SK-N-SH (cell line): ENCODE measurements at regions not wholly inside any gene's neighbourhood (a gene's known extent, or its start where the extent isn't known, plus 50 kb on each side); places are given as distances from the start of the nearest gene placed in this dataset.

Experiments
- CTCF ChIA-PET: fragments of 300-600, 350-600 bp; formaldehyde crosslinking; extraction: SDS; loops from one replicate; lab custom pipeline; 2021; lab: Yijun Ruan, JAX
- POLR2A ChIA-PET: fragments of 350-600 bp; sonication (Branson Sonifier 250); formaldehyde crosslinking; extraction: SDS; loops from one replicate; lab custom pipeline; 2020; ENCODE audit warnings: antibody characterized with exemption, inconsistent platforms; lab: Yijun Ruan, JAX
- DNase-seq: peaks from one replicate; pipeline ENCODE4 v3.0.0; 2012
- H2AFZ ChIP-seq: fragments of 200-600 bp; sonication (generic); 2 replicates; pipeline ENCODE4 v1.8.1; 2016; ENCODE audit warnings: antibody characterized with exemption, mild to moderate bottlenecking, low read depth
- H3F3A ChIP-seq: fragments of 200-600 bp; sonication (generic); replicated peaks from 2 replicates; pipeline ENCODE3; 2016; ENCODE audit warnings: antibody characterized with exemption, mild to moderate bottlenecking; ENCODE audit not compliant: insufficient read depth
- H3K27ac ChIP-seq, 2 experiments: fragments of 200-500 bp in 1 of 2; fragments of 200-600 bp in 1 of 2; sonication (Bioruptor generic) in 1 of 2; sonication (generic), shearing (Covaris generic) in 1 of 2; 2 replicates each; pipeline versions ENCODE4 v1.5.1 to v1.6.1; 2014 to 2016; ENCODE audit warnings: low read depth in 2 of 2, inconsistent platforms in 1 of 2, low read length in 1 of 2, mild to moderate bottlenecking in 1 of 2, mixed read lengths in 1 of 2
- H3K27me3 ChIP-seq: fragments of 200-600 bp; sonication (generic), shearing (Covaris generic); 2 replicates; pipeline ENCODE4 v1.6.1; 2016; ENCODE audit warnings: mixed run types; ENCODE audit not compliant: insufficient read depth
- H3K36me3 ChIP-seq, 2 experiments: fragments of 200-500 bp in 1 of 2; fragments of 200-600 bp in 1 of 2; sonication (Bioruptor generic) in 1 of 2; sonication (generic) in 1 of 2; replicated peaks in 1 of 2; 2 replicates each; pipeline versions ENCODE3 to v1.5.1; 2014 to 2016; ENCODE audit warnings: low read length in 1 of 2, mild to moderate bottlenecking in 1 of 2; ENCODE audit not compliant: insufficient read depth in 2 of 2, control insufficient read depth in 1 of 2
- H3K4me1 ChIP-seq, 2 experiments: fragments of 200-500 bp in 1 of 2; fragments of 200-600 bp in 1 of 2; sonication (Bioruptor generic) in 1 of 2; sonication (generic), shearing (Covaris generic) in 1 of 2; 2 replicates each; pipeline versions ENCODE4 v1.5.1 to v1.6.1; 2014 to 2016; ENCODE audit warnings: low read depth in 1 of 2, low read length in 1 of 2, mixed run types in 1 of 2; ENCODE audit not compliant: insufficient read depth in 2 of 2, control insufficient read depth in 1 of 2
- H3K4me2 ChIP-seq: fragments of 200-600 bp; sonication (generic), shearing (Covaris generic); 2 replicates; pipeline ENCODE4 v1.6.1; 2017; ENCODE audit warnings: mixed run types
- H3K4me3 ChIP-seq, 2 experiments: fragments of 200-500 bp in 1 of 2; fragments of 200-600 bp in 1 of 2; sonication (Bioruptor generic) in 1 of 2; sonication (generic), shearing (Covaris generic) in 1 of 2; 2 replicates each; pipeline versions ENCODE4 v1.5.1 to v1.8.1; 2014 to 2016; ENCODE audit warnings: low read depth in 2 of 2, inconsistent platforms in 1 of 2, low read length in 1 of 2, mild to moderate bottlenecking in 1 of 2, mixed read lengths in 1 of 2, moderate library complexity in 1 of 2
- H3K79me2 ChIP-seq: fragments of 200-600 bp; sonication (generic); 2 replicates; pipeline ENCODE4 v1.8.1; 2017; ENCODE audit warnings: mild to moderate bottlenecking; ENCODE audit not compliant: insufficient read depth
- H3K9ac ChIP-seq: fragments of 200-600 bp; sonication (generic); 2 replicates; pipeline ENCODE4 v1.6.1; 2017; ENCODE audit warnings: mixed run types
- H3K9me2 ChIP-seq: fragments of 200-600 bp; sonication (generic); 2 replicates; pipeline ENCODE4 v1.6.1; 2017; ENCODE audit warnings: mixed run types
- H3K9me3 ChIP-seq: fragments of 200-600 bp; sonication (generic); 2 replicates; pipeline ENCODE4 v1.6.1; 2017; ENCODE audit warnings: mixed run types, mild to moderate bottlenecking, moderate library complexity
- H4K20me1 ChIP-seq: fragments of 200-600 bp; sonication (generic); 2 replicates; pipeline ENCODE4 v1.6.1; 2017; ENCODE audit warnings: mild to moderate bottlenecking, mixed run types; ENCODE audit not compliant: insufficient read depth
- EP300 ChIP-seq, 2 experiments: IDR thresholded peaks; 2 replicates each; pipeline versions ENCODE4 v1.4.0 to v1.6.1; 2012; ENCODE audit warnings: borderline replicate concordance in 1 of 2, low read depth in 1 of 2, low read length in 1 of 2
- EZH2phosphoT487 ChIP-seq: fragments of 200-600 bp; sonication (generic); IDR thresholded peaks from 2 replicates; pipeline ENCODE4 v1.6.1; 2017; ENCODE audit warnings: low read depth, mixed run types, mild to moderate bottlenecking, antibody characterized with exemption, moderate library complexity, borderline replicate concordance
- FOSL2 ChIP-seq: IDR thresholded peaks from 2 replicates; pipeline ENCODE4 v1.4.0; 2012; ENCODE audit warnings: low read depth, mild to moderate bottlenecking, moderate library complexity, borderline replicate concordance
- GABPA ChIP-seq: IDR thresholded peaks from 2 replicates; pipeline ENCODE4 v1.4.0; 2012; ENCODE audit warnings: low read depth, mild to moderate bottlenecking
- MEF2A ChIP-seq: IDR thresholded peaks from 2 replicates; pipeline ENCODE4 v1.4.0; 2012; ENCODE audit warnings: low read depth, borderline replicate concordance
- NFIC ChIP-seq: IDR thresholded peaks from 2 replicates; pipeline ENCODE4 v1.4.0; 2012; ENCODE audit warnings: borderline replicate concordance
- RAD21 ChIP-seq: IDR thresholded peaks from 2 replicates; pipeline ENCODE4 v1.6.1; 2012; ENCODE audit warnings: mild to moderate bottlenecking, low read length
- RCOR1 ChIP-seq: fragments of 150-350 bp; IDR thresholded peaks from 2 replicates; pipeline ENCODE4 v1.6.1; 2017; ENCODE audit warnings: antibody characterized with exemption, low read length
- SIN3A ChIP-seq: IDR thresholded peaks from 2 replicates; pipeline ENCODE4 v1.6.1; 2012; ENCODE audit warnings: low read depth, mild to moderate bottlenecking, low read length, moderate library complexity, borderline replicate concordance
- TCF12 ChIP-seq: IDR thresholded peaks from 2 replicates; pipeline ENCODE4 v1.4.0; 2012
- YY1 ChIP-seq: IDR thresholded peaks from 2 replicates; pipeline ENCODE4 v1.4.0; 2012; ENCODE audit warnings: low read depth, mild to moderate bottlenecking
- WGBS: methylation state at CpG from one replicate; pipeline ENCODE4 v1.1.6; 2017; ENCODE audit warnings: low lambda C conversion rate; 5-methylcytosine and 5-hydroxymethylcytosine counted together
- TF ChIP-seq, protein P1 (sequence below): IDR thresholded peaks from 2 replicates; pipeline ENCODE4 v1.4.0; 2012; ENCODE audit warnings: low read depth, borderline replicate concordance
- TF ChIP-seq, protein P2 (sequence below): fragments of 200-600 bp; sonication (generic); IDR thresholded peaks from 2 replicates; pipeline ENCODE4 v1.6.1; 2017; ENCODE audit warnings: antibody characterized with exemption, mild to moderate bottlenecking, moderate library complexity

DNA sequence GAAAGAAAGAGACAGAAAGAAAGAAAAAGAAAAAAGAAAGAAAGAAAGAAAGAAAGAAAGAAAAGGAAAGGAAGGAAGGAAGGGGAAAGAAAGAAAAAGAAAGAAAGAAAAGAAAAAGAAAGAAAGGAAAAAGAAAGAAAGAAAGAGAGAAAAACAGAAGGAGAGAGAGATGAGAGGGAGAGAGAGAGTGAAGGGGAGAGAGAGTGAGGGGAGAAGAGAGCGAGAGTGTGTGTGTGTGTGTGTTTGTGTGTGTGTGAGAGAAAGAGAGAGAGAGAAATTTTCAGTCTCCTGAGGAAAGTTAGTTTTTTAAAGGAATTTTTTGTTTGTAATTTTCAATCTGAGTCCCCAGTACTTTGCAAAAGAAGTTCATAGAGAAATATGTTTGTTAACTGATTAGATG, 504.1 kb upstream of the POU3F4 start:
- POLR2A ChIA-PET: no interaction called here
- H3F3A ChIP-seq: no peaks in the 10 kb centered on the region
- no peaks in the 10 kb centered on the region for H3K9me2 ChIP-seq
- H3K36me3 ChIP-seq: no peaks in the 10 kb centered on the region
- no peak overlapping the region for H3K4me2 ChIP-seq
- H3K27me3 ChIP-seq: no peaks in the 10 kb centered on the region
- no peak overlapping the region for H2AFZ ChIP-seq
- WGBS: 3% methylated on average over 1 of the region's 1 CpG
- no peaks in the 10 kb centered on the region for H3K9me3 ChIP-seq
- DNase-seq: no peak
- CTCF ChIA-PET: no interaction called here
- H3K4me3 ChIP-seq: no peak overlapping the region
- no peaks in the 10 kb centered on the region for H3K79me2 ChIP-seq
- no peak overlapping the region for H3K27ac ChIP-seq
- TF ChIP-seq RAD21: no peak
- TF ChIP-seq FOSL2: no peak
- no peak for TF ChIP-seq GABPA
- no peak for TF ChIP-seq EZH2phosphoT487
- TF ChIP-seq RCOR1: no peak
- TF ChIP-seq MEF2A: no peak
- no peak for TF ChIP-seq TCF12
- no peak for TF ChIP-seq SIN3A
- TF ChIP-seq, protein P1, sequence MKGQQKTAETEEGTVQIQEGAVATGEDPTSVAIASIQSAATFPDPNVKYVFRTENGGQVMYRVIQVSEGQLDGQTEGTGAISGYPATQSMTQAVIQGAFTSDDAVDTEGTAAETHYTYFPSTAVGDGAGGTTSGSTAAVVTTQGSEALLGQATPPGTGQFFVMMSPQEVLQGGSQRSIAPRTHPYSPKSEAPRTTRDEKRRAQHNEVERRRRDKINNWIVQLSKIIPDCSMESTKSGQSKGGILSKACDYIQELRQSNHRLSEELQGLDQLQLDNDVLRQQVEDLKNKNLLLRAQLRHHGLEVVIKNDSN: no peak
- no peak for TF ChIP-seq EP300 (IDR thresholded peaks at IDR 0.05; ENCODE audit: borderline replicate concordance in 1 of 2, low read depth in 1 of 2, low read length in 1 of 2)
- TF ChIP-seq, protein P2, sequence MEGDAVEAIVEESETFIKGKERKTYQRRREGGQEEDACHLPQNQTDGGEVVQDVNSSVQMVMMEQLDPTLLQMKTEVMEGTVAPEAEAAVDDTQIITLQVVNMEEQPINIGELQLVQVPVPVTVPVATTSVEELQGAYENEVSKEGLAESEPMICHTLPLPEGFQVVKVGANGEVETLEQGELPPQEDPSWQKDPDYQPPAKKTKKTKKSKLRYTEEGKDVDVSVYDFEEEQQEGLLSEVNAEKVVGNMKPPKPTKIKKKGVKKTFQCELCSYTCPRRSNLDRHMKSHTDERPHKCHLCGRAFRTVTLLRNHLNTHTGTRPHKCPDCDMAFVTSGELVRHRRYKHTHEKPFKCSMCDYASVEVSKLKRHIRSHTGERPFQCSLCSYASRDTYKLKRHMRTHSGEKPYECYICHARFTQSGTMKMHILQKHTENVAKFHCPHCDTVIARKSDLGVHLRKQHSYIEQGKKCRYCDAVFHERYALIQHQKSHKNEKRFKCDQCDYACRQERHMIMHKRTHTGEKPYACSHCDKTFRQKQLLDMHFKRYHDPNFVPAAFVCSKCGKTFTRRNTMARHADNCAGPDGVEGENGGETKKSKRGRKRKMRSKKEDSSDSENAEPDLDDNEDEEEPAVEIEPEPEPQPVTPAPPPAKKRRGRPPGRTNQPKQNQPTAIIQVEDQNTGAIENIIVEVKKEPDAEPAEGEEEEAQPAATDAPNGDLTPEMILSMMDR: no peak
- TF ChIP-seq NFIC: no peak
- H3K4me1 ChIP-seq: no peaks in the 10 kb centered on the region
- H4K20me1 ChIP-seq: no peaks in the 10 kb centered on the region
- no peak overlapping the region for H3K9ac ChIP-seq

DNA sequence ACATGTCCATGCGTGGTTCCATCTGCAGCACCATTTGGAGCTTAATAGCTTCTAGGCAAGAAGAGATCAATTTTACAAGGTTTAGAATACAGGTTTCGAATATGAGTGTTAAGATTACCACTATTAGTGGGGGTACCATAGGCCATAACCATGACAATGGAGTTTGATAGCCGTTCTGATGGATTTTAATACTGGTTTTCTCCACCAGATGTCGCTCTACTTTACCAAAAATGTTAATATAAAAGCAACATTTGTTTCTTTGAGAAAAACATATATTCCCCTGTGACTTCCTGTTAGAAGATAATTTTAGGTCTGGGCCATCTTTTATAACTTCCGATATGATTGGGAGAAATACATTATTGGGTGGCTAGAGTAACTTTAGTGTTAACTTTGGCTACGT, 499.7 kb upstream of the POU3F4 start:
- 10% methylated on average over 6 of the region's 6 CpGs for WGBS
- H3K27me3 ChIP-seq: no peaks in the 10 kb centered on the region
- no peaks in the 10 kb centered on the region for H3K9me3 ChIP-seq
- POLR2A ChIA-PET: no interaction called here
- H3K4me2 ChIP-seq: no peak overlapping the region
- CTCF ChIA-PET: no interaction called here
- H3K9me2 ChIP-seq: no peaks in the 10 kb centered on the region
- no peaks in the 10 kb centered on the region for H3K4me1 ChIP-seq
- H2AFZ ChIP-seq: no peak overlapping the region
- no peak overlapping the region for H3K9ac ChIP-seq
- no peaks in the 10 kb centered on the region for H3F3A ChIP-seq
- H3K79me2 ChIP-seq: no peaks in the 10 kb centered on the region
- H3K36me3 ChIP-seq: no peaks in the 10 kb centered on the region
- H3K27ac ChIP-seq: no peak overlapping the region
- no peak overlapping the region for H3K4me3 ChIP-seq
- TF ChIP-seq, protein P2: peak; percentile 59
- no peak for TF ChIP-seq YY1
- TF ChIP-seq, all 33 proteins: peak for 1
- no peaks in the 10 kb centered on the region for H4K20me1 ChIP-seq
- DNase-seq: no peak
